ENCODE measurements at regions not wholly inside any gene's neighbourhood (a gene's known extent, or its start where the extent isn't known, plus 50 kb on each side); places are given as distances from the start of the nearest gene placed in this dataset. TPM values are rescaled to one million over a fixed set of nuclear protein-coding genes. Genes with fewer than 3 reads are reported as not detected.

DNA sequence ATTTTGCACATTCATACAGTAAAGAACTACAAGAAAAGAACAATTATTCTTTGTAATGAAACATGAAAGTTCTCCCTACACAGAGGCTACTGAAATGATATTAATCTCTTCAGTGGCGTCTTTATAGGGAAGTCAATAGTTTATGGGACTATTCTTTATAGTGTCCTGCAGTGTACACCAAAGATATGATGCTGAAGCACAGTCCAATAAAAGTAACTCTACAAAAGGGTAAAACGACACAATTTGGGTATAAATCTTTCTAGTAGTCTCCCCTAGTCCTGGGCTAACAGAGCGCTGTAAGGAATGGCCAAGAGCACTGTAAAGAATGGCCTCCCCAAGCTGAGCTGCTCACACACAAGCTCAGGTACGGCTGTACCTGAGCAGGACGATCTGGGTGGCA lies 101.1 kb upstream of the FUNDC1 start:
- H3K27me3 ChIP-seq = no peaks in the 10 kb centered on the region
- intact Hi-C loops (cut with DNase I) = no loop called here
- H3K4me3 ChIP-seq = no peak overlapping the region
- H3K27ac ChIP-seq = no peak overlapping the region
- DNase-seq (ENCODE audit: extremely low spot score in 2 of 2) = no peak
- H3K4me1 ChIP-seq = no peaks in the 10 kb centered on the region
- no peaks in the 10 kb centered on the region for H3K9me3 ChIP-seq
- no peaks in the 10 kb centered on the region for H3K36me3 ChIP-seq
- TF ChIP-seq, protein P1, sequence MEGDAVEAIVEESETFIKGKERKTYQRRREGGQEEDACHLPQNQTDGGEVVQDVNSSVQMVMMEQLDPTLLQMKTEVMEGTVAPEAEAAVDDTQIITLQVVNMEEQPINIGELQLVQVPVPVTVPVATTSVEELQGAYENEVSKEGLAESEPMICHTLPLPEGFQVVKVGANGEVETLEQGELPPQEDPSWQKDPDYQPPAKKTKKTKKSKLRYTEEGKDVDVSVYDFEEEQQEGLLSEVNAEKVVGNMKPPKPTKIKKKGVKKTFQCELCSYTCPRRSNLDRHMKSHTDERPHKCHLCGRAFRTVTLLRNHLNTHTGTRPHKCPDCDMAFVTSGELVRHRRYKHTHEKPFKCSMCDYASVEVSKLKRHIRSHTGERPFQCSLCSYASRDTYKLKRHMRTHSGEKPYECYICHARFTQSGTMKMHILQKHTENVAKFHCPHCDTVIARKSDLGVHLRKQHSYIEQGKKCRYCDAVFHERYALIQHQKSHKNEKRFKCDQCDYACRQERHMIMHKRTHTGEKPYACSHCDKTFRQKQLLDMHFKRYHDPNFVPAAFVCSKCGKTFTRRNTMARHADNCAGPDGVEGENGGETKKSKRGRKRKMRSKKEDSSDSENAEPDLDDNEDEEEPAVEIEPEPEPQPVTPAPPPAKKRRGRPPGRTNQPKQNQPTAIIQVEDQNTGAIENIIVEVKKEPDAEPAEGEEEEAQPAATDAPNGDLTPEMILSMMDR (IDR thresholded peaks at IDR 0.05) = no peak
- TF ChIP-seq POLR2A (IDR thresholded peaks at IDR 0.05) = no peak
- no peak for TF ChIP-seq POLR2AphosphoS5 (IDR thresholded peaks at IDR 0.05; ENCODE audit: insufficient read depth in 1 of 2, low read depth in 1 of 2)

DNA sequence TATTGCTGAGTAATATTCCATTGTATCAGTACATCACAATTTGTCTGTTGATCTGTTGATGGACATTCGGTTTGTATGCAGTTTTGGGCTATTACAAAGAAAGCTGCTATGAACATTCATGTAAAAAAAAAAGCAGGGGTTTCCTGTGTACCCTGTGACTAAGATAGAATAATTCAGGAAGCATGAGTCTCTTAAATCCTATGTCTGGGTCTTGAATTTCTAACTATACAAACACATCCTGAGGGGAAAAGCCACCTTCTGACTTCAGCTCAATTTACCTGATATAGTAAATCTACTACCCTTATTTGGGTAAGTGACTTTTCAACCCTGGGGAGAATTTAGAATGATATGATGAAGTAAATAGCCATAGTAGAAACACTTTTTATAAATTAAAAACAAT lies 94.6 kb upstream of the FUNDC1 start:
- no peaks in the 10 kb centered on the region for H3K9me3 ChIP-seq
- no peaks in the 10 kb centered on the region for H3K36me3 ChIP-seq
- H3K4me1 ChIP-seq = no peaks in the 10 kb centered on the region
- H3K27me3 ChIP-seq = no peaks in the 10 kb centered on the region
- H3K4me3 ChIP-seq = no peak overlapping the region
- intact Hi-C loops (cut with DNase I) = no loop called here
- H3K27ac ChIP-seq = no peak overlapping the region
- DNase-seq (ENCODE audit: extremely low spot score in 2 of 2) = no peak
- TF ChIP-seq POLR2A (IDR thresholded peaks at IDR 0.05) (no peak), POLR2AphosphoS5 (IDR thresholded peaks at IDR 0.05; ENCODE audit: insufficient read depth in 1 of 2, low read depth in 1 of 2) (no peak)
- TF ChIP-seq, protein P1 (IDR thresholded peaks at IDR 0.05) = no peak

DNA sequence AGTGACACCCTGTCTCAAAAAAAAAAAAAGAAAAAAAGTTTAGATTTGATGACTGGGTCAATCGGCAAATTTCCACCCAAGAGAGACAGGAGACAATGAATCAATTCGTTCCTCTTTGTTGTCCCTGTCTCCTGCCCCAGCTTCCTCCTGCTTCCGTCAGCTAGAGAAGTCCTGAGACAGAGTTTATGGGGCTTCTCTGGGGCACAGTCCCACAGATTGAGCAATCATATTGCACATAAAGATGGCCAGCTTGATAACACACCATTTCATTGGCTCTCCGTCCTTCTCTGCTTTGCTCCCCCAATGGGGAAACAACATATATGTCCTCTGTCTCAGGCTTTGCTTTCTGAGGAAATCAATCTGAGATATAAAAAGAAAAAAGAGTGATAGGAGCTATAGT lies 78.4 kb upstream of the FUNDC1 start:
- no peak for DNase-seq (ENCODE audit: extremely low spot score in 2 of 2)
- no peak overlapping the region for H3K4me3 ChIP-seq
- H3K4me1 ChIP-seq = no peaks in the 10 kb centered on the region
- TF ChIP-seq, protein P1 (IDR thresholded peaks at IDR 0.05) = no peak
- no peak for TF ChIP-seq POLR2A (IDR thresholded peaks at IDR 0.05)
- TF ChIP-seq POLR2AphosphoS5 (IDR thresholded peaks at IDR 0.05; ENCODE audit: insufficient read depth in 1 of 2, low read depth in 1 of 2) = no peak
- H3K9me3 ChIP-seq = no peaks in the 10 kb centered on the region
- H3K27ac ChIP-seq = no peak overlapping the region
- no peaks in the 10 kb centered on the region for H3K27me3 ChIP-seq
- intact Hi-C loops (cut with DNase I) = no loop called here
- no peaks in the 10 kb centered on the region for H3K36me3 ChIP-seq

DNA sequence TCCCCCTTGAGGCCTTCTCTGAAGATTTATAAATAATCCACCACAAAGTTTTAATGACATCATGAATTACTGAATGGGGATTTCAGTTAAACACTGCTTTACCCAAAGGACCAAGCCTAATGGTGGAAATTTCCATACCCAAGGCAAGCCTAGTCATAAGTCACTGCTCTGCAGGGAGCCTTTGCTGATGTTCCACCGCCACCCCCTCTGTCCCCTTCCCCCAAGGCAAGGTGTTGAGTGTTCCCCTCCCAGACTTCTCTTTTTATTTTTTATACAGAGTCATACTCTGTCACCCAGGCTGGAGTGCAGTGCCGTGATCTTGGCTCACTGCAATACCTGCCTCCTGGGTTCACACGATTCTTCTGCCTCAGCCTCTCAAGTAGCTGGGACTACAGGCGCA lies 76.4 kb upstream of the FUNDC1 start:
- Histone ChIP-seq H3K9me3 (no peaks in the 10 kb centered on the region), H3K27me3 (no peaks in the 10 kb centered on the region), H3K27ac (no peak overlapping the region), H3K4me1 (no peaks in the 10 kb centered on the region), H3K36me3 (no peaks in the 10 kb centered on the region), H3K4me3 (no peak overlapping the region)
- intact Hi-C loops (cut with DNase I) = no loop called here
- TF ChIP-seq POLR2AphosphoS5 (IDR thresholded peaks at IDR 0.05; ENCODE audit: insufficient read depth in 1 of 2, low read depth in 1 of 2) (no peak), POLR2A (IDR thresholded peaks at IDR 0.05) (no peak)
- TF ChIP-seq, protein P1 (IDR thresholded peaks at IDR 0.05) = no peak
- DNase-seq (ENCODE audit: extremely low spot score in 2 of 2) = no peak

DNA sequence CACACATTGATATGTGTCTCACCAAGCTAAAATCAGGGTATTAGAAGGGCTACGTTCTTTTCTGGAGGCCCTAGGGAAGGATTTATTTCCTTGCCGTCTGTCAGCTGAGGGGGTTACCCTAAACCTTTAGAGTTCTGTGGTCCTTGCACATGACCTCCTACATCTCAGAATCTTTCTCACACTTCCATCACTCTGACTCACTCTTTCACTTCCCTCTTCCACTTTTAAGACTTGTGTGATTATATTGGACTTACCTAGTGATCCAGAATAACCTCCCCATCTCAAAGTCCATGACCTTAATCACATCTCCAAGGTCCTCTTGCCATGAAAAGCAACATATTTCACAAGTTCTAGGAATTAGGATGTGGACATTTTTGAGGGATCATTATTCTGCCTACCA lies 53.6 kb upstream of the FUNDC1 start:
- H3K4me3 ChIP-seq = no peak overlapping the region
- intact Hi-C loops (cut with DNase I) = no loop called here
- no peaks in the 10 kb centered on the region for H3K36me3 ChIP-seq
- no peaks in the 10 kb centered on the region for H3K9me3 ChIP-seq
- DNase-seq (ENCODE audit: extremely low spot score in 2 of 2) = no peak
- no peak overlapping the region for H3K27ac ChIP-seq
- H3K4me1 ChIP-seq = no peaks in the 10 kb centered on the region
- TF ChIP-seq POLR2AphosphoS5 (IDR thresholded peaks at IDR 0.05; ENCODE audit: insufficient read depth in 1 of 2, low read depth in 1 of 2) (no peak), POLR2A (IDR thresholded peaks at IDR 0.05) (no peak)
- TF ChIP-seq, protein P1 (IDR thresholded peaks at IDR 0.05) = no peak
- H3K27me3 ChIP-seq = no peaks in the 10 kb centered on the region

Small RNA genes in the stretch of these regions (small RNA-seq; reads per million reads assigned to genes)
- gene RN7SL291P = not detected

Measured in vagina (tissue), 2 donors.